ENCODE measurements at regions not wholly inside any gene's neighbourhood (a gene's known extent, or its start where the extent isn't known, plus 50 kb on each side); places are given as distances from the start of the nearest gene placed in this dataset.
A peak's percentile ranks its signal among the peaks of the same experiment; 100 is the strongest.
"Not testable (repeated sequence)": the region's sequence is repeated elsewhere in the genome, so short reads cannot be mapped to it uniquely, and the experiment has no call there.

- no peak for TF ChIP-seq CTCF (IDR thresholded peaks at IDR 0.05; ENCODE audit: insufficient read depth, low read depth, low read length, missing control alignments)
- DNase-seq (ENCODE audit: low read depth): no peak
- no peak overlapping the region for H3K4me3 ChIP-seq (ENCODE audit: low read length)
Observed at GRCh38 chr9:86629530-86629929, 275.3 kb upstream of the TUT7 start.

GRCh38 chr9:86626802-86627201, 272.6 kb upstream of the TUT7 start:
- no peak for TF ChIP-seq CTCF (IDR thresholded peaks at IDR 0.05; ENCODE audit: insufficient read depth, low read depth, low read length, missing control alignments)
- DNase-seq (ENCODE audit: low read depth): no peak
- no peak overlapping the region for H3K4me3 ChIP-seq (ENCODE audit: low read length)

GRCh38 chr9:86624630-86625029, 270.4 kb upstream of the TUT7 start:
- H3K4me3 ChIP-seq (ENCODE audit: low read length): no peak overlapping the region
- no peak for DNase-seq (ENCODE audit: low read depth)
- TF ChIP-seq CTCF (IDR thresholded peaks at IDR 0.05; ENCODE audit: insufficient read depth, low read depth, low read length, missing control alignments): no peak

- H3K4me3 ChIP-seq (ENCODE audit: low read length): no peak overlapping the region
- peak; percentile 25 for DNase-seq (ENCODE audit: low read depth)
- peak; percentile 49 for TF ChIP-seq CTCF (IDR thresholded peaks at IDR 0.05; ENCODE audit: insufficient read depth, low read depth, low read length, missing control alignments)
Observed at GRCh38 chr9:86614871-86615849, 260.9 kb upstream of the TUT7 start.

GRCh38 chr9:86613943-86614342, 259.7 kb upstream of the TUT7 start:
- no peak for TF ChIP-seq CTCF (IDR thresholded peaks at IDR 0.05; ENCODE audit: insufficient read depth, low read depth, low read length, missing control alignments)
- no peak for DNase-seq (ENCODE audit: low read depth)
- H3K4me3 ChIP-seq (ENCODE audit: low read length): no peak overlapping the region

GRCh38 chr9:86611534-86611933, 257.3 kb upstream of the TUT7 start:
- DNase-seq (ENCODE audit: low read depth); H3K4me3 ChIP-seq (ENCODE audit: low read length): not testable (repeated sequence)

- no peak for TF ChIP-seq CTCF (IDR thresholded peaks at IDR 0.05; ENCODE audit: insufficient read depth, low read depth, low read length, missing control alignments)
- no peak overlapping the region for H3K4me3 ChIP-seq (ENCODE audit: low read length)
- no peak for DNase-seq (ENCODE audit: low read depth)
Observed at GRCh38 chr9:86605303-86605702, 251.1 kb upstream of the TUT7 start.

Data from epithelial cell of esophagus (primary cell).